ENCODE measurements at regions not wholly inside any gene's neighbourhood (a gene's known extent, or its start where the extent isn't known, plus 50 kb on each side); places are given as distances from the start of the nearest gene placed in this dataset.

DNA sequence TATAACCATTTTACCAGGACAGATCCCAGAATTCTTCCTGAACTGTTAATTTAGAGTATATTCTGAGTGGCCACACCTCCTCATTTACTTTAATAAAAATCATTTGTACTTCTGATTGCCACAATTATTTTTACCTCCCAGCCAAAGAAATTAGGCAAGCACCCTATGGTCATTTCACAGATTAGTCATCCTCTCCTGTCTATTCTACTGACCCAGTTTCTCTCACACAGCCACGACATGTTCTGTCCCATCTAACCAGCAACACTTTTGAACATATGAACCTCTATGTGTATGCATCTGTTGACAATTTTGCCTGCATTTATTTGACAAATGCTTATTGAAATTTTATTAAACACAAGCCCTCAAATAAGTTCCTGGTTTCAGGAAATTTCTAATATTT lies 202.6 kb upstream of the STXBP5 start:
- DNase-seq (ENCODE audit: insufficient read length) (no peak), FAIRE-seq (no peak)
- TF ChIP-seq POLR2AphosphoS5 (IDR thresholded peaks at IDR 0.05; ENCODE audit: low read depth, low read length) (no peak), TAF1 (IDR thresholded peaks at IDR 0.05; ENCODE audit: borderline replicate concordance, low read depth, low read length) (no peak), POLR2A (IDR thresholded peaks at IDR 0.05; ENCODE audit: low read depth, low read length) (no peak)

DNA sequence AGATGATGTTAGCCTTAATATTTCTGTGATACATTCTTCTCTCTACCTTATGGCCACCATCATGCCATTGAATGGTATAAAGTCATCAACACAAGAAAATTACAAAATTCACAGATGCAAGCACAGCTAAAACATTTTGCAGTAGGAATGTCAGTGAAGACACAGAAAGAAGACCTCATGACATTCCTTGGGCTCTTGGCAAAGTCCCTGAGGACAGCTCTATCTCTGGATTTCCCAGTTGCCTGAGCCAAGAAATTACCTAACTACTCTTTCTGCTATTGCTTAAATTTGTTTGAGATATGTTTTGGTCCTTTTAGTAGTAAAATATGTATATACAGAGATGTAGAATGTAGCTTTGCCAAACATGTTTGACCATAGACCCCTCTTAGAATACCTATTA lies 201.0 kb upstream of the STXBP5 start:
- DNase-seq (ENCODE audit: insufficient read length) (no peak), FAIRE-seq (no peak)
- TF ChIP-seq POLR2A (IDR thresholded peaks at IDR 0.05; ENCODE audit: low read depth, low read length) (no peak), TAF1 (IDR thresholded peaks at IDR 0.05; ENCODE audit: borderline replicate concordance, low read depth, low read length) (no peak), POLR2AphosphoS5 (IDR thresholded peaks at IDR 0.05; ENCODE audit: low read depth, low read length) (no peak)

DNA sequence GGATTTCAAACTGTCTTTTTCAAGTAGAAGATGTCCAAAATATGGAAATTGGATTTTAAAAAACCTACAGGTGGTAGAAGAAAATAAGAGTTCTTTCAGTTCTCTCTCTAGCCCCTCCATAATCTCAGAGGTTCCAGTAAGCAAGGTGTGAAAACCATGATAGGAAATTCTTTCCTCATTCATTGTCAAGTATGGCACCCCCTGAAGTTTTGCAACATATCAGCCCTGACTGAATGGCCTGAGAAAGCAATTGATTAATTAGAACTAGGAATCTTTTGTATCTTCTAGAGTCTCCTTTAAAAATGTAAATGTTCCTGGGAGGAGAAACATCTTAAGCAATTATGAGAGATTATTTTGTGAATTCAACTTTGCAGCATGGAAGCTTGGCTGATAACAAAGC lies 198.7 kb upstream of the STXBP5 start:
- FAIRE-seq (no peak), DNase-seq (ENCODE audit: insufficient read length) (no peak)
- TF ChIP-seq POLR2AphosphoS5 (IDR thresholded peaks at IDR 0.05; ENCODE audit: low read depth, low read length), result no peak
- TF ChIP-seq TAF1 (IDR thresholded peaks at IDR 0.05; ENCODE audit: borderline replicate concordance, low read depth, low read length), result no peak
- no peak for TF ChIP-seq POLR2A (IDR thresholded peaks at IDR 0.05; ENCODE audit: low read depth, low read length)

DNA sequence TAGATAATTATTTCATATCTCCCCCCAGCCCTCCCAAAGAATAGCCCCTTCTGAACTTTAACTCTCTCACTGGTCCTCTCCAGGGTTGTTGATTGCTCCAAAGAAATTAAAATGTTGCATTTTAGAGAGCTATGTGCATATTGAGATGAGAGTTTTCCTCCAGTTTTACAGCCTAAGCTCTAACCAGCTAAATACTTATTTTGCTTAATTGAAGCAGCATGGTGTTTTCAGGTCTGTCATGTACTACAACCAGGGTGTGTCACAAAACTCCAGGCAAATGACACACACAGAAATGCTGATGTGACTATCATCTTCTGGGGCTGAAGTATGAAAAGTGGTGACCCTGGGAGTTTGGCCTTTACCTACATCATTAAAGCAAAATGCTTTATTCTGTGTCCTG lies 196.8 kb upstream of the STXBP5 start:
- DNase-seq (ENCODE audit: insufficient read length), result no peak
- no peak for FAIRE-seq
- no peak for TF ChIP-seq POLR2A (IDR thresholded peaks at IDR 0.05; ENCODE audit: low read depth, low read length)
- no peak for TF ChIP-seq TAF1 (IDR thresholded peaks at IDR 0.05; ENCODE audit: borderline replicate concordance, low read depth, low read length)
- no peak for TF ChIP-seq POLR2AphosphoS5 (IDR thresholded peaks at IDR 0.05; ENCODE audit: low read depth, low read length)

DNA sequence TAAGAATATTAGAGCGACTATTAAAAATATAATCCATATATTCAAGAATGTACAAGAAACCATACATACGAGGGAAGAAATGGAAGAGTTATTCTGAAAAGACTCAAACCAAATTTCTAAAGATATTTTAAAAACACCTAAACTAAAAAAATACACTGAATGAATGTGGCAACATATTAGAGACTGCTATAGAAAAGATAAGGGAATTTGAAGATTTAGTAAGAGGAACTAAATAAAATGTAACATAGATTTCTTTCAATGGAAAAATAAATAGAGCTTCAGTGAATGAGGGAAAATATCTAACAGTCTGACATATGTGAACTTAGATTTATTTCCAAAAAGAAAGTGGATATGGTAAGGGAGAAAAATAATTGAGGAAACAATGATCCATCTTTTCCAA lies 194.9 kb upstream of the STXBP5 start:
- TF ChIP-seq TAF1 (IDR thresholded peaks at IDR 0.05; ENCODE audit: borderline replicate concordance, low read depth, low read length) (no peak), POLR2AphosphoS5 (IDR thresholded peaks at IDR 0.05; ENCODE audit: low read depth, low read length) (no peak), POLR2A (IDR thresholded peaks at IDR 0.05; ENCODE audit: low read depth, low read length) (no peak)
- FAIRE-seq (no peak), DNase-seq (ENCODE audit: insufficient read length) (no peak)

DNA sequence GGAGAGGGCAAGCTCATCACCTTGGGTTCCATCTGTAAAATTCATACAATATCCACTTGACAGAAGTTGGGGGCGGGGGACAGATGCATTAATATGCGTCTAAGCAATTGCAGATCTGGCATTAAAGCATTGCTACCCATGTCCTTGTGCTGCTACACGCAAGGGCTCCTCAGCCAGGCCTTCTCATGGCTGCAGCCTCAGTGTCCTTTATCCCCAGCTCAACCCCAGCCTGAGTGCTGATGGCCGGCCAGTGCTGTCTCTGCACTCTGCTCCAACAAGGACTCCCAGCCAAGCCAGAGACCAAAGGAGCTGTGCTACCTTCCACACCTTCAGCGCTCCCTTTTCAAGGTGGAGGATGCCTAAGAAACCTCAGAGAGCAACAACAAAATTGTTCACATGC lies 188.5 kb upstream of the STXBP5 start:
- DNase-seq (ENCODE audit: insufficient read length) (no peak), FAIRE-seq (no peak)
- TF ChIP-seq TAF1 (IDR thresholded peaks at IDR 0.05; ENCODE audit: borderline replicate concordance, low read depth, low read length) (no peak), POLR2A (IDR thresholded peaks at IDR 0.05; ENCODE audit: low read depth, low read length) (no peak), POLR2AphosphoS5 (IDR thresholded peaks at IDR 0.05; ENCODE audit: low read depth, low read length) (no peak)

DNA sequence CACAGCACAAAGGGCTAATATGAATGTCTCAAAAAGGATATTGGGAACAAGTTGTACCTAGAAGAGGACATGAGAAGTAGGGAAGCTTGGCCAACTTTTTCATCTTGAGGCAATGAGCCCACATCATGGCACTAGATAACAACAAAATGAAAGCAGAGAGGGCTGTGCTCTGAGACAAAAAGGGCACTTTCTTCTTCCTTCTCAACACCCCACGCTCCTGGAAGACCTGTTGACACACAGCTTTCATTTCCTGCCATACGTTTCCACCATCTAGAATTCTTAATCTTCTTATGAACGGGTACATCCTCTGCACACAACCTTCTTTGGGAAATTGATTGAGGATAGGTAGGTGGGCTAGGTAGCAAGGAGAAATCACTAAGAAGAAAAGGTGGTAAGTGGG lies 187.8 kb upstream of the STXBP5 start:
- FAIRE-seq (no peak), DNase-seq (ENCODE audit: insufficient read length) (no peak)
- TF ChIP-seq POLR2A (IDR thresholded peaks at IDR 0.05; ENCODE audit: low read depth, low read length) (no peak), TAF1 (IDR thresholded peaks at IDR 0.05; ENCODE audit: borderline replicate concordance, low read depth, low read length) (no peak), POLR2AphosphoS5 (IDR thresholded peaks at IDR 0.05; ENCODE audit: low read depth, low read length) (no peak)

DNA sequence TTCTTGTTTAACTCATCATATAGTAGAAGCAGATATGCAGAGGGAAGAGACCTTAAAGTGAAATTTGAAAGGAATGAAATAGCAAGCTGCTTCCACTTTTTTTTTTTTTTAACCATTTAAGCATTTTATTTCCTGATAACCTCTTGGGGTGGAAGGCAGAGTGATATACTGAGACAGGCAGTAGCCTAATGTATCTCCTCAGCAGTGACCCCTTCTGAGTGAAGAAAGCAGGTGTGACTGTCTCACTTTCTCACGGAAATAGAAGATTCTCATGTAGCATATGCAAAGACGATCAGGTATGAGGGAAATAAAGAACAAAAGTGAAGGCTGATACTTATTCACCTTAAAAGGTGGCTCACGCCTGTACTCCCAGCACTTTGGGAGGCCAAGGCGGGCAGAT lies 187.1 kb upstream of the STXBP5 start:
- DNase-seq (ENCODE audit: insufficient read length) (no peak), FAIRE-seq (no peak)
- no peak for TF ChIP-seq TAF1 (IDR thresholded peaks at IDR 0.05; ENCODE audit: borderline replicate concordance, low read depth, low read length)

DNA sequence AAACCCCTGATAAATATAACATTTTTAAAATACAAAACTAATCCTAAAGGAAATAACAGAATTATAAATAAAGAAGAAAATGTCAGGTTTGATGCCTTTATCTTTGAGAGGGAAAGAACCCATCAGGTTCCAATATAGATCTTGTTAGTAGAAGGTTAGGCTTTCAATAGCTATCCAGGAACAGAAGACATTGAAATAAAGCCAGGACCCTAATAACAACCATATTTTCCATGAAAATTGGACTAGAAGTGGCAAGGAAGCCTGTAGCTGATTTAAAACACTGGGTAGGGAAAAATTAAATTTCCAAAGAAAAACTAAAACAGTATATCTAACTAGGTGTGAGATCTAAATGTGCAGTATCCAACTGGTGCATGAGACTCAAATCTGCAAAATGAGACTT lies 185.2 kb upstream of the STXBP5 start:
- TF ChIP-seq POLR2AphosphoS5 (IDR thresholded peaks at IDR 0.05; ENCODE audit: low read depth, low read length) (no peak), POLR2A (IDR thresholded peaks at IDR 0.05; ENCODE audit: low read depth, low read length) (no peak), TAF1 (IDR thresholded peaks at IDR 0.05; ENCODE audit: borderline replicate concordance, low read depth, low read length) (no peak)
- no peak for FAIRE-seq
- DNase-seq (ENCODE audit: insufficient read length), result no peak

DNA sequence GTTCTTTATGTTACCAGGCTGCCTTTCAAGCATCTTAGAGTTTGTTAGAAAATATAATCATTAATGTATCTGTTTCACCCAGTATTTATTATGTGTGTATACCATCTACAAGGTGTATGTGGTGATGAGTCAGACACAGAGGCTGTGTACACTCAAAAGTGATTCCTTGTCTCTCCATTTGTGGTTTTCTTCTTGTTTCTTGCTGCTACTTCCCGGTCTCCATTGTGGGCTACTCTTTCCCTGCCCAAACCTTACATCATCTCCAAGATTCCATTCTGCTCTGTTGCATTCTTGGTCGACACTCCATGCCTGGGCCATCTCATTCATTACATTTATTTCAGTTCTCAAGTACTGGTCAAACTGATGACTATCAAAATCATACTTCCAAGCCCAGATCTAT lies 182.2 kb upstream of the STXBP5 start:
- no peak for TF ChIP-seq POLR2A (IDR thresholded peaks at IDR 0.05; ENCODE audit: low read depth, low read length)
- no peak for TF ChIP-seq POLR2AphosphoS5 (IDR thresholded peaks at IDR 0.05; ENCODE audit: low read depth, low read length)
- no peak for TF ChIP-seq TAF1 (IDR thresholded peaks at IDR 0.05; ENCODE audit: borderline replicate concordance, low read depth, low read length)
- FAIRE-seq, result no peak
- no peak for DNase-seq (ENCODE audit: insufficient read length)

DNA sequence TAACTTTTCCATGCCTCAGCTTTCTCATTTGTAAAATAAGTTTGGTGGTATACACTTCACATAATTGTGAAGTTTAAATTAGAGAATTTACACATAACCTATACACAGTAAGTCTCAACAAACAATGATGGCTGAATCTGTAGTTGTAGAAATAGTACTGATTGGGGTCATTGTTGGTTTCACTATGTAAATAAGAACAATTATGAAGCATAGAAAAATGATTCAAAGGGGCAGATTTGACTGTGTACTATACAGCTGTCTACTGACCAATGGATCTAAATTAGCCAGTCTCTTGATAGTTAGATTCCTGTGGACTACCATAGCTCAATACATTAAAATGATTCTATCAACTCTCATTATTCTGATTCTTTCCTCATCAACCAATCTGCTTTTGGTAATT lies 181.1 kb upstream of the STXBP5 start:
- FAIRE-seq, result no peak
- DNase-seq (ENCODE audit: insufficient read length), result no peak
- TF ChIP-seq POLR2AphosphoS5 (IDR thresholded peaks at IDR 0.05; ENCODE audit: low read depth, low read length) (no peak), POLR2A (IDR thresholded peaks at IDR 0.05; ENCODE audit: low read depth, low read length) (no peak), TAF1 (IDR thresholded peaks at IDR 0.05; ENCODE audit: borderline replicate concordance, low read depth, low read length) (no peak)

DNA sequence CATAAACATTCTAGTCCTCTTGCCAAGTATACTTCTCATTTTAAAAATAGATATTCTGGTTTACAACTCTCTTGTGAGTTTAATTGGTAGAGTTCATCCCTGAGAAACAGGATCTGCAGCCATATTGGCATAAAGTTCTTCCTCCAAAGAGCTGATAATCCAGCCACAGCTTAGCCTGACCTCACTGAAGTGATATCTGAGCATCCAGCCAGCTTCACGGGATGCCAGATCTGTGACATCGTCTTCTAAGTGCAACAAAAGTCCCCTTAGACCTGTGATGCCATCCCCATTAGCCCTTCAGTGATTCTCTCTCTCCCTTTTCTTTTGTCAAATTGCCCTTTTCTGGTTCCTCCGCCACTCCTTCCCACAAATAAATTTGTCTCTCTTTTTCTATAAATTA lies 180.6 kb upstream of the STXBP5 start:
- TF ChIP-seq POLR2AphosphoS5 (IDR thresholded peaks at IDR 0.05; ENCODE audit: low read depth, low read length), result no peak
- TF ChIP-seq TAF1 (IDR thresholded peaks at IDR 0.05; ENCODE audit: borderline replicate concordance, low read depth, low read length), result no peak
- no peak for TF ChIP-seq POLR2A (IDR thresholded peaks at IDR 0.05; ENCODE audit: low read depth, low read length)
- no peak for FAIRE-seq
- no peak for DNase-seq (ENCODE audit: insufficient read length)

DNA sequence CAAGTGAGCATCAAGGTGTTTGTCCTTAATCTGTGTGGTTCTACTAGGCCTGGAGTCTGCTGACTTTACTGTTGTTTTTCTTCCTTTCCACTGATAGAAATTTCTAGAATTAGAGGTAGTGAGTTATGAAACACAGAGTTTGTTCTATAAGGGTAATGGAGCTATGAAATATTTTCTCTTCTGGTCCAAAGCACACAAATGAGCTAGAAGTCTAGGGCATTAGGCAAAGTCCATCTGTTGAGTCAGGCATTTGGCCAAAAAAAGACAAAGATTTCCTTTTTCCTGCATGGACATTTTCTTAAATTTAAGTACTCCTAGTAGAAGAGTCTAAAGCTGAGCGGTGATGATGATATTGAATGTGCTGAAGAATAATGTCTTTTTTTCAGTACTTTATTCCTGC lies 174.3 kb upstream of the STXBP5 start:
- no peak for TF ChIP-seq POLR2AphosphoS5 (IDR thresholded peaks at IDR 0.05; ENCODE audit: low read depth, low read length)
- no peak for TF ChIP-seq TAF1 (IDR thresholded peaks at IDR 0.05; ENCODE audit: borderline replicate concordance, low read depth, low read length)
- TF ChIP-seq POLR2A (IDR thresholded peaks at IDR 0.05; ENCODE audit: low read depth, low read length), result no peak
- FAIRE-seq, result no peak
- DNase-seq (ENCODE audit: insufficient read length), result no peak

Measured in GM12892 (cell line).